SH-SY5Y (cell line): ENCODE measurements at regions not wholly inside any gene's neighbourhood (a gene's known extent, or its start where the extent isn't known, plus 50 kb on each side); places are given as distances from the start of the nearest gene placed in this dataset.

Source experiments
- GATA2 ChIP-seq: IDR thresholded peaks from 2 replicates; pipeline ENCODE4 v1.6.1; 2011; ENCODE audit warnings: mild to moderate bottlenecking, low read depth, low read length
- GATA3 ChIP-seq: IDR thresholded peaks from 2 replicates; pipeline ENCODE4 v1.6.1; 2011; ENCODE audit warnings: low read depth, mild to moderate bottlenecking, low read length, moderate library complexity

DNA sequence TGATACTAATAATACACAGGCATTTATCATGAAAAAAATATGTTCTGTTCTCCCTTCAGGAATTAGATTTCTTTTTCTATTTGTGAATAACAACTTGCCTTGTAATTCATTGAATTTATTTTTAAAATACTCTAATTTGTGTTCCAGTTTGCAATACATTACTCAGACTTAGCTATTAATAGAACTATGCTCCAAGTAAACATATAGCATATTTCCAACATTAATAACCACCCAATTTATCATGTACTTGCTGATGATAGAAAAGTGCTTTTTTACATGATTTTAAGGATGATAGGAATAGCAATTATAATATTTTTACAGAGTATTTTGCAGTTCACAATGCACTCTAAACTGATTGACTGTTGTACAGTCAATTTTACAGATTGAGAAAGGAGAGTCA lies 338.8 kb upstream of the SEMA3D start:
- TF ChIP-seq GATA3, result no peak
- no peak for TF ChIP-seq GATA2
